ENCODE measurements at regions not wholly inside any gene's neighbourhood (a gene's known extent, or its start where the extent isn't known, plus 50 kb on each side); places are given as distances from the start of the nearest gene placed in this dataset.

GRCh38 chr9:754150-754931, 87.2 kb upstream of the DMRT1 start:
- TF ChIP-seq CTCF (IDR thresholded peaks at IDR 0.05), result no peak
- TF ChIP-seq POLR2A (IDR thresholded peaks at IDR 0.05), result no peak
